GM18861 (cell line): ENCODE measurements at regions not wholly inside any gene's neighbourhood (a gene's known extent, or its start where the extent isn't known, plus 50 kb on each side); places are given as distances from the start of the nearest gene placed in this dataset.
A peak's percentile ranks its signal among the peaks of the same experiment; 100 is the strongest.

Experiments
- ATAC-seq: cut with Tn5 transposase; IDR thresholded peaks from one replicate; pipeline ENCODE4 v1.9.1; 2021; ENCODE audit not compliant: unreplicated experiment

- ATAC-seq: peak; percentile 94
Observed at GRCh38 chr7:35537067-35538023, 157.6 kb downstream of the HERPUD2 start.

GRCh38 chr7:35536396-35536826 lies 158.5 kb downstream of the HERPUD2 start:
- no peak for ATAC-seq

GRCh38 chr7:35533902-35534301 lies 161.0 kb downstream of the HERPUD2 start:
- no peak for ATAC-seq

GRCh38 chr7:35530124-35531109 lies 164.5 kb downstream of the HERPUD2 start:
- no peak for ATAC-seq

- ATAC-seq: no peak
Observed at GRCh38 chr7:35529713-35530112, 165.2 kb downstream of the HERPUD2 start.

GRCh38 chr7:35528381-35528977 lies 166.5 kb downstream of the HERPUD2 start:
- ATAC-seq: no peak

GRCh38 chr7:35526645-35527044 lies 168.3 kb downstream of the HERPUD2 start:
- no peak for ATAC-seq

- no peak for ATAC-seq
Observed at GRCh38 chr7:35524112-35524804, 170.7 kb downstream of the HERPUD2 start.

GRCh38 chr7:35523292-35523691 lies 171.6 kb downstream of the HERPUD2 start:
- no peak for ATAC-seq

- no peak for ATAC-seq
Observed at GRCh38 chr7:35522697-35523096, 172.2 kb downstream of the HERPUD2 start.

- ATAC-seq: no peak
Observed at GRCh38 chr7:35521941-35522340, 173.0 kb downstream of the HERPUD2 start.

- no peak for ATAC-seq
Observed at GRCh38 chr7:35520810-35521625, 173.9 kb downstream of the HERPUD2 start.

- ATAC-seq: peak; percentile 89
Observed at GRCh38 chr7:35519971-35520809, 174.7 kb downstream of the HERPUD2 start.

GRCh38 chr7:35518767-35519166 lies 176.2 kb downstream of the HERPUD2 start:
- no peak for ATAC-seq

- no peak for ATAC-seq
Observed at GRCh38 chr7:35516498-35516897, 178.4 kb downstream of the HERPUD2 start.

- no peak for ATAC-seq
Observed at GRCh38 chr7:35513828-35514227, 181.1 kb downstream of the HERPUD2 start.

GRCh38 chr7:35513195-35513594 lies 181.7 kb downstream of the HERPUD2 start:
- no peak for ATAC-seq

GRCh38 chr7:35512716-35513115 lies 182.2 kb downstream of the HERPUD2 start:
- no peak for ATAC-seq
